Prostate gland (tissue), 2 donors: ENCODE measurements at regions not wholly inside any gene's neighbourhood (a gene's known extent, or its start where the extent isn't known, plus 50 kb on each side); places are given as distances from the start of the nearest gene placed in this dataset.

Experiments used
- CTCF ChIP-seq, 4 experiments: fragments of 200-600 bp in 2 of 4; fragments of 450-650 bp in 2 of 4; sonication (generic) in 2 of 4; IDR thresholded peaks; 1 replicate in 3 of 4; 2 replicates in 1 of 4; pipeline ENCODE4 v1.5.1; 2016 to 2019; ENCODE audit warnings: antibody characterized with exemption in 4 of 4, mild to moderate bottlenecking in 2 of 4, moderate library complexity in 2 of 4
- POLR2A ChIP-seq: fragments of 450-650 bp; IDR thresholded peaks from one replicate; pipeline ENCODE4 v1.6.1; 2016; ENCODE audit warnings: antibody characterized with exemption, mild to moderate bottlenecking

GRCh38 chr2:67892339-67892846, 170.4 kb downstream of the C1D start:
- no peak for TF ChIP-seq POLR2A
- TF ChIP-seq CTCF (IDR thresholded peaks at IDR 0.05), result no peak
